Central memory CD8-positive, alpha-beta T cell (primary cell): ENCODE measurements at regions not wholly inside any gene's neighbourhood (a gene's known extent, or its start where the extent isn't known, plus 50 kb on each side); places are given as distances from the start of the nearest gene placed in this dataset.

ENCODE experiments used
- ATAC-seq: fragments of 150-1000 bp; cut with Tn5 transposase; replicated peaks from 2 replicates; pipeline ENCODE4 v1.10.0; 2022; ENCODE audit warnings: mild to moderate bottlenecking, moderate FRiP score, moderate number of reproducible peaks; ENCODE audit not compliant: poor library complexity, severe bottlenecking; ENCODE audit errors: extremely low read depth
- DNase-seq, 2 donors: peaks; one replicate each; pipeline ENCODE4 v3.0.0; 2021; ENCODE audit warnings: low spot score in 2 of 2
- H3K27ac Mint-ChIP-seq: one replicate; pipeline ENCODE4 v1.8.0; 2022; ENCODE audit warnings: low read depth, mild to moderate bottlenecking, moderate library complexity, mixed read lengths
- H3K27me3 Mint-ChIP-seq: one replicate; pipeline ENCODE4 v1.8.0; 2022; ENCODE audit warnings: mixed read lengths
- H3K36me3 Mint-ChIP-seq: one replicate; pipeline ENCODE4 v1.8.0; 2022; ENCODE audit warnings: mild to moderate bottlenecking, moderate library complexity, mixed read lengths; ENCODE audit not compliant: insufficient read depth
- H3K4me1 Mint-ChIP-seq: one replicate; pipeline ENCODE4 v1.8.0; 2022; ENCODE audit warnings: mixed read lengths
- H3K4me3 Mint-ChIP-seq: one replicate; pipeline ENCODE4 v1.8.0; 2022; ENCODE audit warnings: mild to moderate bottlenecking, moderate library complexity, mixed read lengths
- H3K9me3 Mint-ChIP-seq: one replicate; pipeline ENCODE4 v1.8.0; 2022; ENCODE audit warnings: mixed read lengths

GRCh38 chr19:32098968-32099367 is 246.4 kb upstream of the ZNF507 start:
- DNase-seq (no peak), ATAC-seq (no peak)
- Mint-ChIP-seq H3K36me3 (no peaks in the 10 kb centered on the region), H3K27me3 (peaks cover 25% of the 10 kb centered on the region), H3K27ac (no peak overlapping the region), H3K4me1 (no peaks in the 10 kb centered on the region), H3K4me3 (no peak overlapping the region), H3K9me3 (no peaks in the 10 kb centered on the region)

- Mint-ChIP-seq H3K27me3 (peaks cover 44% of the 10 kb centered on the region), H3K36me3 (peaks cover 3% of the 10 kb centered on the region), H3K4me1 (no peaks in the 10 kb centered on the region), H3K9me3 (no peaks in the 10 kb centered on the region), H3K27ac (no peak overlapping the region), H3K4me3 (no peak overlapping the region)
- ATAC-seq (no peak), DNase-seq (no peak)
Measured at GRCh38 chr19:32101206-32101605, 244.2 kb upstream of the ZNF507 start.

- no peak overlapping the region for H3K4me3 Mint-ChIP-seq
- no peak overlapping the region for H3K27ac Mint-ChIP-seq
- no peaks in the 10 kb centered on the region for H3K4me1 Mint-ChIP-seq
- H3K9me3 Mint-ChIP-seq: no peaks in the 10 kb centered on the region
- H3K36me3 Mint-ChIP-seq: peaks cover 3% of the 10 kb centered on the region
- H3K27me3 Mint-ChIP-seq: peaks cover 58% of the 10 kb centered on the region
- ATAC-seq: no peak
- DNase-seq: no peak
Measured at GRCh38 chr19:32103541-32103940, 241.9 kb upstream of the ZNF507 start.

- no peak overlapping the region for H3K27ac Mint-ChIP-seq
- no peak overlapping the region for H3K4me3 Mint-ChIP-seq
- DNase-seq: no peak
- peaks cover 3% of the 10 kb centered on the region for H3K36me3 Mint-ChIP-seq
- H3K4me1 Mint-ChIP-seq: no peaks in the 10 kb centered on the region
- H3K9me3 Mint-ChIP-seq: no peaks in the 10 kb centered on the region
- peaks cover 58% of the 10 kb centered on the region for H3K27me3 Mint-ChIP-seq
- no peak for ATAC-seq
Measured at GRCh38 chr19:32104153-32104849, 241.1 kb upstream of the ZNF507 start.

- peaks cover 3% of the 10 kb centered on the region for H3K36me3 Mint-ChIP-seq
- H3K27me3 Mint-ChIP-seq: peaks cover 58% of the 10 kb centered on the region
- DNase-seq: no peak
- no peaks in the 10 kb centered on the region for H3K9me3 Mint-ChIP-seq
- no peak for ATAC-seq
- no peaks in the 10 kb centered on the region for H3K4me1 Mint-ChIP-seq
- H3K27ac Mint-ChIP-seq: no peak overlapping the region
- H3K4me3 Mint-ChIP-seq: no peak overlapping the region
Measured at GRCh38 chr19:32104850-32105235, 240.6 kb upstream of the ZNF507 start.

GRCh38 chr19:32105527-32106310 is 239.7 kb upstream of the ZNF507 start:
- Mint-ChIP-seq H3K4me1 (no peaks in the 10 kb centered on the region), H3K27ac (no peak overlapping the region), H3K27me3 (peaks cover 58% of the 10 kb centered on the region), H3K4me3 (no peak overlapping the region), H3K36me3 (peaks cover 3% of the 10 kb centered on the region), H3K9me3 (no peaks in the 10 kb centered on the region)
- ATAC-seq: no peak
- no peak for DNase-seq

GRCh38 chr19:32122258-32122657 is 223.2 kb upstream of the ZNF507 start:
- Mint-ChIP-seq H3K4me1 (no peaks in the 10 kb centered on the region), H3K4me3 (no peak overlapping the region), H3K27ac (no peak overlapping the region), H3K27me3 (peaks cover 41% of the 10 kb centered on the region), H3K9me3 (peaks cover 12% of the 10 kb centered on the region), H3K36me3 (no peaks in the 10 kb centered on the region)
- ATAC-seq (no peak), DNase-seq (no peak)

GRCh38 chr19:32123355-32123940 is 222.0 kb upstream of the ZNF507 start:
- Mint-ChIP-seq H3K27me3 (peaks cover 43% of the 10 kb centered on the region), H3K4me3 (no peak overlapping the region), H3K27ac (no peak overlapping the region), H3K36me3 (no peaks in the 10 kb centered on the region), H3K9me3 (peaks cover 3% of the 10 kb centered on the region), H3K4me1 (no peaks in the 10 kb centered on the region)
- ATAC-seq (no peak), DNase-seq (no peak)

GRCh38 chr19:32124585-32124984 is 220.8 kb upstream of the ZNF507 start:
- no peaks in the 10 kb centered on the region for H3K36me3 Mint-ChIP-seq
- H3K4me1 Mint-ChIP-seq: no peaks in the 10 kb centered on the region
- H3K4me3 Mint-ChIP-seq: no peak overlapping the region
- ATAC-seq (no peak), DNase-seq (no peak)
- H3K27me3 Mint-ChIP-seq: peaks cover 53% of the 10 kb centered on the region
- H3K27ac Mint-ChIP-seq: no peak overlapping the region
- H3K9me3 Mint-ChIP-seq: no peaks in the 10 kb centered on the region

GRCh38 chr19:32129141-32129540 is 216.3 kb upstream of the ZNF507 start:
- no peak for DNase-seq
- no peaks in the 10 kb centered on the region for H3K4me1 Mint-ChIP-seq
- peaks cover 45% of the 10 kb centered on the region for H3K27me3 Mint-ChIP-seq
- H3K27ac Mint-ChIP-seq: no peak overlapping the region
- H3K9me3 Mint-ChIP-seq: no peaks in the 10 kb centered on the region
- H3K4me3 Mint-ChIP-seq: no peak overlapping the region
- no peak for ATAC-seq
- no peaks in the 10 kb centered on the region for H3K36me3 Mint-ChIP-seq

GRCh38 chr19:32130332-32130731 is 215.1 kb upstream of the ZNF507 start:
- Mint-ChIP-seq H3K4me1 (no peaks in the 10 kb centered on the region), H3K27me3 (peaks cover 37% of the 10 kb centered on the region), H3K27ac (no peak overlapping the region), H3K9me3 (no peaks in the 10 kb centered on the region), H3K4me3 (no peak overlapping the region), H3K36me3 (no peaks in the 10 kb centered on the region)
- DNase-seq (no peak), ATAC-seq (no peak)

- Mint-ChIP-seq H3K27ac (no peak overlapping the region), H3K4me3 (no peak overlapping the region), H3K9me3 (no peaks in the 10 kb centered on the region), H3K4me1 (no peaks in the 10 kb centered on the region), H3K27me3 (peaks cover 35% of the 10 kb centered on the region), H3K36me3 (no peaks in the 10 kb centered on the region)
- ATAC-seq: no peak
- no peak for DNase-seq
Measured at GRCh38 chr19:32131005-32131404, 214.4 kb upstream of the ZNF507 start.

GRCh38 chr19:32138416-32138815 is 207.0 kb upstream of the ZNF507 start:
- H3K27me3 Mint-ChIP-seq: peaks cover 15% of the 10 kb centered on the region
- DNase-seq: no peak
- no peak for ATAC-seq
- H3K36me3 Mint-ChIP-seq: no peaks in the 10 kb centered on the region
- H3K27ac Mint-ChIP-seq: no peak overlapping the region
- no peaks in the 10 kb centered on the region for H3K4me1 Mint-ChIP-seq
- H3K9me3 Mint-ChIP-seq: no peaks in the 10 kb centered on the region
- no peak overlapping the region for H3K4me3 Mint-ChIP-seq
